Astrocyte (in vitro differentiated cells and primary cell): ENCODE measurements at regions not wholly inside any gene's neighbourhood (a gene's known extent, or its start where the extent isn't known, plus 50 kb on each side); places are given as distances from the start of the nearest gene placed in this dataset.

ENCODE experiments used
- DNase-seq: peaks from one replicate; pipeline ENCODE4 v3.0.0-alpha.2; 2010; ENCODE audit warnings: low read depth
- FAIRE-seq: peaks from 2 replicates; lab custom pipeline; 2011; peaks lifted over from hg19 to GRCh38; lab: Jason Lieb, UNC
- H2AFZ ChIP-seq: 2 replicates; pipeline ENCODE4 v1.6.0; 2012; ENCODE audit warnings: low read depth, low read length, inconsistent platforms
- H3K27ac ChIP-seq: 2 replicates; pipeline ENCODE4 v1.5.1; 2011; ENCODE audit warnings: low read depth, low read length, inconsistent platforms
- H3K27me3 ChIP-seq: 2 replicates; pipeline ENCODE4 v1.6.0; 2011; ENCODE audit warnings: low read length, inconsistent platforms; ENCODE audit not compliant: insufficient read depth
- H3K36me3 ChIP-seq: 2 replicates; pipeline ENCODE4 v1.5.1; 2011; ENCODE audit warnings: low read length, inconsistent platforms; ENCODE audit not compliant: insufficient read depth
- H3K4me1 ChIP-seq: 2 replicates; pipeline ENCODE4 v1.5.1; 2011; ENCODE audit warnings: low read length, inconsistent platforms; ENCODE audit not compliant: insufficient read depth
- H3K4me2 ChIP-seq: 2 replicates; pipeline ENCODE4 v1.6.0; 2012; ENCODE audit warnings: low read length, inconsistent platforms
- H3K4me3 ChIP-seq: 2 replicates; pipeline ENCODE4 v1.5.1; 2011; ENCODE audit warnings: low read depth, mild to moderate bottlenecking, low read length, inconsistent platforms; ENCODE audit not compliant: insufficient read depth
- H3K79me2 ChIP-seq: 2 replicates; pipeline ENCODE4 v1.6.0; 2012; ENCODE audit warnings: mild to moderate bottlenecking, low read length, inconsistent platforms; ENCODE audit not compliant: insufficient read depth
- H3K9ac ChIP-seq: 2 replicates; pipeline ENCODE4 v1.6.0; 2012; ENCODE audit warnings: mild to moderate bottlenecking, low read length, inconsistent platforms
- H3K9me3 ChIP-seq: 2 replicates; pipeline ENCODE4 v1.5.1; 2012; ENCODE audit warnings: low read depth, mild to moderate bottlenecking, low read length, inconsistent platforms; ENCODE audit not compliant: insufficient read depth
- H4K20me1 ChIP-seq: 2 replicates; pipeline ENCODE4 v1.6.0; 2012; ENCODE audit warnings: low read length, inconsistent platforms; ENCODE audit not compliant: insufficient read depth
- H3K27ac Mint-ChIP-seq: one replicate; pipeline ENCODE4 v1.8.0; 2021; ENCODE audit warnings: mild to moderate bottlenecking, mixed read lengths; ENCODE audit not compliant: unreplicated experiment
- H3K27me3 Mint-ChIP-seq: one replicate; pipeline ENCODE4 v1.8.0; 2021; ENCODE audit warnings: low read depth, mixed read lengths; ENCODE audit not compliant: unreplicated experiment
- H3K36me3 Mint-ChIP-seq: one replicate; pipeline ENCODE4 v1.8.0; 2021; ENCODE audit warnings: low read depth, mixed read lengths; ENCODE audit not compliant: unreplicated experiment
- H3K4me1 Mint-ChIP-seq: one replicate; pipeline ENCODE4 v1.8.0; 2021; ENCODE audit warnings: low read depth, mixed read lengths; ENCODE audit not compliant: unreplicated experiment
- H3K4me3 Mint-ChIP-seq: one replicate; pipeline ENCODE4 v1.8.0; 2021; ENCODE audit warnings: mild to moderate bottlenecking, moderate library complexity, mixed read lengths; ENCODE audit not compliant: unreplicated experiment
- H3K9me3 Mint-ChIP-seq: one replicate; pipeline ENCODE4 v1.8.0; 2021; ENCODE audit warnings: mild to moderate bottlenecking, mixed read lengths; ENCODE audit not compliant: unreplicated experiment
- EZH2 ChIP-seq: IDR thresholded peaks from 2 replicates; pipeline ENCODE4 v1.6.1; 2012; ENCODE audit warnings: mild to moderate bottlenecking, low read length, inconsistent platforms; ENCODE audit not compliant: insufficient read depth
- TF ChIP-seq, protein P1 (sequence below): IDR thresholded peaks from 2 replicates; pipeline ENCODE4 v1.5.1; 2011; ENCODE audit warnings: low read depth, mild to moderate bottlenecking, inconsistent platforms, low read length, moderate library complexity; ENCODE audit not compliant: insufficient read depth

DNA sequence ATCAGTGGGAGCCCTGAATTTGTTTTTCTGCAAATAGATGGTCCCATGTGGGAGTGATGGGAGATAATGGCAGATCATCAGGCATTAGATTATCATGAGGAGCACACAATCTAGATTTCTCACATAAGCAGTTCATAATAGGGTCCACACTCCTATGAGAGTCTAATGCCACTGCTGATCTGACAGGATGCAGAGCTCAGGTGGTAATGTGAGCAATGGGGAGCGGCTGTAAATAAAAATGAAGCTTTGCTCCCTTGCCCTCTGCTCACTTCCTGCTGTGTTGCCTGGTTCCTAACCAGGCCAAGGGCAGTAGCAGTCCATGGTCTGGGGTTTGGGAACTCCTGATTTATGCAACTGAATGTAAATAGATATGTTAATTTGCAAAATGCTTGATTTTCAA, 538.6 kb downstream of the TRAM1L1 start:
- DNase-seq (no peak), FAIRE-seq (no peak)
- no peak for TF ChIP-seq EZH2
- TF ChIP-seq, protein P1, sequence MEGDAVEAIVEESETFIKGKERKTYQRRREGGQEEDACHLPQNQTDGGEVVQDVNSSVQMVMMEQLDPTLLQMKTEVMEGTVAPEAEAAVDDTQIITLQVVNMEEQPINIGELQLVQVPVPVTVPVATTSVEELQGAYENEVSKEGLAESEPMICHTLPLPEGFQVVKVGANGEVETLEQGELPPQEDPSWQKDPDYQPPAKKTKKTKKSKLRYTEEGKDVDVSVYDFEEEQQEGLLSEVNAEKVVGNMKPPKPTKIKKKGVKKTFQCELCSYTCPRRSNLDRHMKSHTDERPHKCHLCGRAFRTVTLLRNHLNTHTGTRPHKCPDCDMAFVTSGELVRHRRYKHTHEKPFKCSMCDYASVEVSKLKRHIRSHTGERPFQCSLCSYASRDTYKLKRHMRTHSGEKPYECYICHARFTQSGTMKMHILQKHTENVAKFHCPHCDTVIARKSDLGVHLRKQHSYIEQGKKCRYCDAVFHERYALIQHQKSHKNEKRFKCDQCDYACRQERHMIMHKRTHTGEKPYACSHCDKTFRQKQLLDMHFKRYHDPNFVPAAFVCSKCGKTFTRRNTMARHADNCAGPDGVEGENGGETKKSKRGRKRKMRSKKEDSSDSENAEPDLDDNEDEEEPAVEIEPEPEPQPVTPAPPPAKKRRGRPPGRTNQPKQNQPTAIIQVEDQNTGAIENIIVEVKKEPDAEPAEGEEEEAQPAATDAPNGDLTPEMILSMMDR = no peak
- Mint-ChIP-seq H3K27ac (no peak overlapping the region), H3K9me3 (no peaks in the 10 kb centered on the region), H3K4me1 (no peaks in the 10 kb centered on the region), H3K27me3 (no peaks in the 10 kb centered on the region), H3K36me3 (no peaks in the 10 kb centered on the region), H3K4me3 (no peak overlapping the region)
- Histone ChIP-seq H2AFZ (no peak overlapping the region), H3K79me2 (no peaks in the 10 kb centered on the region), H3K4me1 (no peaks in the 10 kb centered on the region), H3K36me3 (no peaks in the 10 kb centered on the region), H3K9me3 (no peaks in the 10 kb centered on the region), H4K20me1 (no peaks in the 10 kb centered on the region), H3K9ac (no peak overlapping the region), H3K4me2 (no peak overlapping the region), H3K27ac (no peak overlapping the region), H3K27me3 (no peaks in the 10 kb centered on the region), H3K4me3 (no peak overlapping the region)

DNA sequence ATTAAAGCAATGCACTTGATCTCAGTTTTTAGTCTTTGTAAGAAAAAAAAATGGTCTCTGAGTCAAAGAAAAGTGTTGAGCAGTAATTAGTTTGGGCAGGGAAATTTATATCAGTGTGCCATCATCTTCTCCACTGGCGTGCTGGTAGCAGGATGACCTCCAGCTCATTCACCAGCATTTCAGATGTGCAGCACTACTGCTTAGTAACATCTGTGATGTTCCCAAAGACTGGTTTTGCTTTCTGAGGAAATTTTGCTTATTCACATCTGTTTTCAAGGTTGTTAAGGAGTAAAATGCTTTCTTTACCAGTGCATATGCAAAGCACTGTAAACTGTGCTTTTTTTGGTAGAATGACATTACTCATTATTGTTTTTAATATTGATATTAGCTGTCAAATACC, 540.4 kb downstream of the TRAM1L1 start:
- Mint-ChIP-seq H3K36me3 (no peaks in the 10 kb centered on the region), H3K27me3 (no peaks in the 10 kb centered on the region), H3K4me3 (no peak overlapping the region), H3K27ac (no peak overlapping the region), H3K4me1 (no peaks in the 10 kb centered on the region), H3K9me3 (no peaks in the 10 kb centered on the region)
- Histone ChIP-seq H3K9me3 (no peaks in the 10 kb centered on the region), H3K36me3 (no peaks in the 10 kb centered on the region), H3K27me3 (no peaks in the 10 kb centered on the region), H3K4me1 (no peaks in the 10 kb centered on the region), H3K79me2 (no peaks in the 10 kb centered on the region), H3K27ac (no peak overlapping the region), H4K20me1 (no peaks in the 10 kb centered on the region), H2AFZ (no peak overlapping the region), H3K4me2 (no peak overlapping the region), H3K4me3 (no peak overlapping the region), H3K9ac (no peak overlapping the region)
- TF ChIP-seq, protein P1 = no peak
- TF ChIP-seq EZH2 = no peak
- FAIRE-seq = no peak
- no peak for DNase-seq

DNA sequence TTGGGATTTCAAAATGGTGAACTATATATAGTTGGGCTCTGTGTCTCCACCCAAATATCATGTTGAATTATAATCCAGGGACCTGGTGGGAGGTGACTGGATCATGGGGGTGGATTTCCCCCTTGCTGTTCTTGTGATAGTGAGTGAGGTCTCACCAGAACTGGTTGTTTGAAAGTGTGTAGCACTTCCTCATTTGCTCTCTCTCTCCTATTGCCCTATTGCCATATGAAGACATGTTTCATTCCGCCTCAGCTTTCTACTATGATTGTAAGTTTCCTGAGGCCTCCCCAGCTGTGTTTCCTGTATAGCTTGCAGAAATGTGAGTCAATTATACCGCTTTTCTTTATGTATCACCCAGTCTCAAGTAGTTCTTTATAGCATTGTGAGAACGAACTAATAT, 545.6 kb downstream of the TRAM1L1 start:
- Mint-ChIP-seq H3K9me3 (no peaks in the 10 kb centered on the region), H3K36me3 (no peaks in the 10 kb centered on the region), H3K27ac (no peak overlapping the region), H3K4me3 (no peak overlapping the region), H3K27me3 (no peaks in the 10 kb centered on the region), H3K4me1 (no peaks in the 10 kb centered on the region)
- Histone ChIP-seq H3K27me3 (no peaks in the 10 kb centered on the region), H3K36me3 (no peaks in the 10 kb centered on the region), H3K9ac (no peak overlapping the region), H2AFZ (no peak overlapping the region), H3K79me2 (no peaks in the 10 kb centered on the region), H3K9me3 (peaks cover 3% of the 10 kb centered on the region), H4K20me1 (no peaks in the 10 kb centered on the region), H3K4me3 (no peak overlapping the region), H3K4me2 (no peak overlapping the region), H3K4me1 (no peaks in the 10 kb centered on the region), H3K27ac (no peak overlapping the region)
- DNase-seq = no peak
- TF ChIP-seq EZH2 = no peak
- TF ChIP-seq, protein P1 = no peak
- FAIRE-seq = no peak
